Effector memory CD4-positive, alpha-beta T cell (primary cell): ENCODE measurements at regions not wholly inside any gene's neighbourhood (a gene's known extent, or its start where the extent isn't known, plus 50 kb on each side); places are given as distances from the start of the nearest gene placed in this dataset.

Experiments
- DNase-seq, 3 donors: peaks; one replicate each; pipeline ENCODE4 v3.0.0-alpha.2; 2020
- H3K27ac ChIP-seq: 2 replicates; pipeline ENCODE4 v1.7.0; 2013; ENCODE audit warnings: mild to moderate bottlenecking, low read length, moderate library complexity; ENCODE audit not compliant: insufficient read depth, poor library complexity, severe bottlenecking
- H3K27me3 ChIP-seq: replicated peaks from 2 replicates; pipeline ENCODE4 v1.7.0; 2013; ENCODE audit warnings: mild to moderate bottlenecking, low read length; ENCODE audit not compliant: insufficient read depth, control insufficient read depth, poor library complexity, severe bottlenecking
- H3K36me3 ChIP-seq: 2 replicates; pipeline ENCODE4 v1.7.0; 2013; ENCODE audit warnings: mild to moderate bottlenecking, low read length, moderate library complexity; ENCODE audit not compliant: control insufficient read depth, insufficient read depth
- H3K4me1 ChIP-seq: 2 replicates; pipeline ENCODE4 v1.7.0; 2013; ENCODE audit warnings: low read length, mild to moderate bottlenecking; ENCODE audit not compliant: control insufficient read depth, insufficient read depth, poor library complexity, severe bottlenecking
- H3K4me3 ChIP-seq: 2 replicates; pipeline ENCODE4 v1.7.0; 2013; ENCODE audit warnings: low read length, low read depth, mild to moderate bottlenecking; ENCODE audit not compliant: insufficient read depth, poor library complexity, severe bottlenecking
- H3K9me3 ChIP-seq: 2 replicates; pipeline ENCODE4 v1.7.0; 2013; ENCODE audit warnings: mild to moderate bottlenecking, low read length, moderate library complexity; ENCODE audit not compliant: control insufficient read depth

DNA sequence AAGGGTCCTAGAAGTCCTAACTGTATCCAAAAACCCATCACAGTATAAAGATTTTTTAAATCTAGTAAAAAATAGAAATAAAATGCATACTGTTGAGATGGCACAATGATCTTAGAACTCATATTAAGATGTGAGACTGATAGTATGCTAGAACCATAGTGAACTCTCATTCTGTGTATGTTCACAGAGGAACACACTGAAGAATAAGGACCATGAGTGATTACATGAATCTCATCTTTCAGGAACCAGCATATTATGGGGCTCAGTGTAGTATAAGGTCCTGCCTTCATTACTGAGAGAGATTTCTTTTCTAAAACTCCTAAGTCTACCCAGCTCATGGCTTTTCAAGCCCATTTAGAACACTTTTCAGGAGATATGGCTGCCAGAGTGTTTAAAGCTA lies 59.8 kb upstream of the RFC3 start:
- Histone ChIP-seq H3K9me3 (no peaks in the 10 kb centered on the region), H3K27me3 (no peaks in the 10 kb centered on the region), H3K4me3 (no peak overlapping the region), H3K4me1 (no peaks in the 10 kb centered on the region), H3K36me3 (no peaks in the 10 kb centered on the region), H3K27ac (no peak overlapping the region)
- no peak for DNase-seq

DNA sequence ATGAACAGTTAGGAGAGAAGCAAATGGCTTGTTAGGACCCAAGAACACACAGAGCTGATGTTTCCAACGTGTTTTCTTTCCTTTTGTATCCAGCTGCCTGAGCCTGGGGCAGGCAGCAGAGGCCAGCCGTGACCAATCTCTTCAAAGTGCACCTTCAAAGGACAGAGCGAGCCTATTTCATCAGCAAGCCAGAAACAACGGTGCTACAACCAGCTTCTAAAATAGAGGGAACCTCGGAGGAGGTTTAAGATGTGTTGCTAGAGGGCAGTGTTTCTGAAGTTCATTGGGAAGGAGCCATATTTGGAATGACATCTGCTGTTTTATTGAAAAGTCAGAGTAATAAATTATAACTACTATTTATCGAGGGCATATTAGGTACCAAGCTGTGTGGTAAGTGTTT lies 56.2 kb upstream of the RFC3 start:
- Histone ChIP-seq H3K36me3 (no peaks in the 10 kb centered on the region), H3K4me3 (no peak overlapping the region), H3K27ac (no peak overlapping the region), H3K4me1 (no peaks in the 10 kb centered on the region), H3K9me3 (no peaks in the 10 kb centered on the region), H3K27me3 (no peaks in the 10 kb centered on the region)
- no peak for DNase-seq

DNA sequence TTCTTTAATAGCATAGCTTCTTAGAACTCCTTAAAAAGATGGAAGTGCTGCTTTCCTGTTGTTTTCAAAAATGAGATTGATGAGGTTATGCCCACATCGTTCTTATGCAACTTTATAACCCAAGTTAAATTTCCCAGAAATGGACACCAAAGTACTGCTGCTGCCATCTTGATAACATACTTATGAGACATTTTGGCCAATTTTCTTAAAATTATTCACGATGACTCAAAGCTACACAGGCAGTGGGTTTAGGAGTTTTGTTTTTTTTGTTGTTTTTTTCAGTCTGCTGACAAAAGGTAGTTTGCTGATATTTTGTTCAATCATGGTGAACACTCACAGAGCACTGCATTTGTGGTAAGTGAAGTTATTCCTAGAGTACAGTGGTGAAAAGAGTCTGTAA lies 54.9 kb upstream of the RFC3 start:
- Histone ChIP-seq H3K9me3 (no peaks in the 10 kb centered on the region), H3K4me1 (no peaks in the 10 kb centered on the region), H3K4me3 (no peak overlapping the region), H3K27me3 (peaks cover 6% of the 10 kb centered on the region), H3K27ac (no peak overlapping the region), H3K36me3 (no peaks in the 10 kb centered on the region)
- no peak for DNase-seq

DNA sequence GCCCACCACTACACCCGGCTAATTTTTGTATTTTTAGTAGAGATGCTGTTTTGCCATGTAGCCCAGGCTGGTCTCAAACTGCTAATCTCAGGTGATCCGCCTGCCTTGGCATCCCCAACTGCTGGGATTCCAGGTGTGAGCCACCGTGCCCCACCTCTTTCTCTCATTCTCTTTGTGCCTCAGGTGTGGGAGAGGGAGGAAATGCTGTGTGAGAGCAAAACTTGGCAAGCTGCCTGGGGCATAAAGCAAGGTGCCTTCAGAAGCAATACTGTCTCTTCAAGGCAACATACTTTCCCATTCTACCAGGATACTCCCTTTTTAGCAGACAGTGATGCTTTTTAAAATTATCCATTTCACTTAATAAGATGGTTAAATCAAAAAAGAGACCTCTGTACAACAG lies 53.2 kb upstream of the RFC3 start:
- no peaks in the 10 kb centered on the region for H3K36me3 ChIP-seq
- H3K4me3 ChIP-seq: no peak overlapping the region
- DNase-seq: no peak
- H3K27me3 ChIP-seq: peaks cover 6% of the 10 kb centered on the region
- H3K4me1 ChIP-seq: no peaks in the 10 kb centered on the region
- H3K9me3 ChIP-seq: no peaks in the 10 kb centered on the region
- H3K27ac ChIP-seq: no peak overlapping the region

DNA sequence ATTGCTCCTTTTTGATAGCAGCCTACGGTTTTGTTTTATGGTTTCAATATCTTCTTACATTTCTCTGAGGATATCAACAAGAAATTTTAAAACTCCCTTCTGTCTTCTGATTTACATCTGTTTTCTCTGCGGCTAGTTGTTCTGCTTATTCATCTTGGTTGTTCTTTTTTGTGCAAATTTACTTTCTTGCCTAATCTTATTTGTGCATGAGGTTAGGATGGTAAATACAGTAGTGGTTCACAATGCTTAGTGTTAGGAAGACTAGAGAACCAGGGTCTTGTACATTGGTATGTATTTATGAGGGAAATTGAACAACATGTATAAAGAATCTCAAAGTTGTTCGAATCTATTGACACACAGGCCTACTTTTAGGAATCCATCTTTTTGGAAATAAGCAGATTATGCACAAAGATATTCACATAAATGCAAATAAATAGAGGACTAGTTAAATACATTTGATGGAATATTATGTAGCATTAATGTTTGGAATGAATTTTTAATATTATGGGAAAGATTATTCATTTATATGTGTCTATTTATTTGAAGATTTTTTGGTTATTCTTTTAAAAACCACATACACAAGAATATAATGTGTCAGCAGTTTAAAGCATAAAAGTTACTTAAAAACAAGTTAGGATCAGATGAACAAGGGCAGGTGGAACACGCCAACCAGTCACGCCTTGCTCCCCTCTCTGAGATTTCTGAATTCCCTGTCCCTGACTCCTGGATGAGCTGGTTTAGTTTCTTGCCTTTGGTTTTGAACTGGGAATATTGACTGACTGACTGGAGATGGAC lies 51.4 kb upstream of the RFC3 start:
- H3K27me3 ChIP-seq: peaks cover 6% of the 10 kb centered on the region
- H3K4me1 ChIP-seq: no peaks in the 10 kb centered on the region
- no peaks in the 10 kb centered on the region for H3K36me3 ChIP-seq
- DNase-seq: no peak
- no peaks in the 10 kb centered on the region for H3K9me3 ChIP-seq
- no peak overlapping the region for H3K27ac ChIP-seq
- H3K4me3 ChIP-seq: no peak overlapping the region

DNA sequence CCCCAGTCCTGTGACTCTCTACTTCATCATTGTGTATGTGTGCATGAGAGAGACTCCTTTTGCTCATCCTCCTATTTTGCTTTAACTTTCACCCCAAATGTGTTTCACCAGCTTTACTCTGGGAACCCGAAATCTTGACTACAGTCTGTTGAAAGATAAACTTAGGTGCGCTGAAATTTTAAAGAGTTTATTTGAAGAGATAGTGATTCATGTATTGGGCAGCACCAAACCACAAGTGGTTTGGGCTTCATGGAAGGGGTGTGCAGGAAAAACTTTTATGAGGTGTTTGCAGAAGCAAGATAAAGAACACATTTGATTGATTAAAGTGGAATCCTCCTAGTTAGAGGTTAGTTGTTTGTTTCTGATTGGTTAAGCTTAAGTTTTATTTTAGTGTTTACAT lies 50.8 kb upstream of the RFC3 start:
- Histone ChIP-seq H3K4me3 (no peak overlapping the region), H3K36me3 (no peaks in the 10 kb centered on the region), H3K27ac (no peak overlapping the region), H3K9me3 (no peaks in the 10 kb centered on the region), H3K4me1 (no peaks in the 10 kb centered on the region), H3K27me3 (peaks cover 6% of the 10 kb centered on the region)
- no peak for DNase-seq
